Gastrocnemius medialis (tissue), 4 donors: ENCODE measurements at regions not wholly inside any gene's neighbourhood (a gene's known extent, or its start where the extent isn't known, plus 50 kb on each side); places are given as distances from the start of the nearest gene placed in this dataset.

Experiments
- ATAC-seq, 2 donors: fragments of 150-250 bp; one replicate each; pipeline ENCODE4 v1.9.1; 2016
- DNase-seq, 2 donors: peaks; one replicate each; pipeline ENCODE4 v3.0.0-alpha.2; 2019
- H3K27ac ChIP-seq, 4 donors: fragments of 200-600 bp; sonication (generic); 1 replicate in 1 of 4; 2 replicates in 3 of 4; pipeline ENCODE4 v1.5.1; 2016 to 2018; ENCODE audit warnings: mild to moderate bottlenecking in 2 of 4, moderate library complexity in 1 of 4
- H3K27me3 ChIP-seq, 3 donors: fragments of 200-600 bp; sonication (generic) in 2 of 3; 1 replicate in 1 of 3; 2 replicates in 2 of 3; pipeline versions ENCODE4 v1.5.1 to v1.6.0; 2016 to 2019; ENCODE audit warnings: mild to moderate bottlenecking in 1 of 3, moderate library complexity in 1 of 3
- H3K36me3 ChIP-seq, 2 donors: fragments of 200-600 bp; sonication (generic) in 1 of 2; one replicate each; pipeline ENCODE4 v1.5.1; 2017 to 2018
- H3K4me1 ChIP-seq, 2 donors: fragments of 200-600 bp; sonication (generic) in 1 of 2; one replicate each; pipeline ENCODE4 v1.5.1; 2016 to 2017; ENCODE audit warnings: mild to moderate bottlenecking in 2 of 2
- H3K4me3 ChIP-seq, 4 donors: fragments of 200-600 bp; sonication (generic) in 3 of 4; 1 replicate in 1 of 4; 2 replicates in 3 of 4; pipeline ENCODE4 v1.5.1; 2016 to 2019; ENCODE audit warnings: mild to moderate bottlenecking in 2 of 4
- H3K9me3 ChIP-seq, 3 donors: fragments of 200-600 bp; sonication (generic) in 2 of 3; 1 replicate in 1 of 3; 2 replicates in 2 of 3; pipeline ENCODE4 v1.5.1; 2016 to 2019
- POLR2A ChIP-seq, 2 donors: fragments of 450-650 bp; IDR thresholded peaks; one replicate each; pipeline ENCODE4 v1.6.1; 2017; ENCODE audit warnings: antibody characterized with exemption in 2 of 2, mild to moderate bottlenecking in 2 of 2, moderate library complexity in 2 of 2
- in situ Hi-C, 4 donors: fragments of 200-750 bp; cut with MboI; loops; one replicate each; pipeline versions ENCODE4 v1.15.0 to v1.8.0; 2017; ENCODE audit warnings: low sequenced_read_pairs in 4 of 4
- intact Hi-C: fragments of 100-400 bp; cut with DNase I; formaldehyde crosslinking; loops from one replicate; pipeline ENCODE4 v1.15.1; 2023; ENCODE audit warnings: low total_unique reads
- TF ChIP-seq, protein P1 (sequence below), 5 experiments: fragments of 450-650 bp in 3 of 5; fragments of 200-600 bp in 2 of 5; sonication (generic) in 2 of 5; IDR thresholded peaks in 4 of 5; conservative IDR thresholded peaks in 1 of 5; 1 replicate in 4 of 5; 2 replicates in 1 of 5; pipeline ENCODE4 v1.5.1; 2016 to 2019; ENCODE audit warnings: antibody characterized with exemption in 5 of 5, mild to moderate bottlenecking in 3 of 5, moderate library complexity in 3 of 5

DNA sequence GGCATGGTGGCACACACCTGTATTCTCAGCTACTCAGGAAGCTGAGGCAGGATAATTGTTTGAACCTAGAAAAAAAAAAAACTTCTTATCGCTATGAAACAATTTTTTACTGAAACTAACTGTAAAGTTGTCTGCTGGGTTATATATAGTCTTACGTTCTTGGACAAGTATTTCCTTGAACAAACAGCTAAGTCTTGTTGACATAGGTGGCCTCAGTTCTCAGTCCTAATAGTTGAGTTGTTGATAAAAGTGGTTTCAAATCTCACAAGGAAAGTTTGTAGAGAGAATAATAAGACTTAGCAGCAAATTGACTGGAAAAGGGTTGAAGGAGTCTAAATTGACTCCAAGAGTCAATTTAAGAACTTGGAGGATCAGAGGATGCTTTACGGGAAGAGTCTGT lies 166.5 kb upstream of the KCNJ3 start:
- no peaks in the 10 kb centered on the region for H3K4me1 ChIP-seq
- no peak for TF ChIP-seq POLR2A (IDR thresholded peaks at IDR 0.05)
- TF ChIP-seq, protein P1, sequence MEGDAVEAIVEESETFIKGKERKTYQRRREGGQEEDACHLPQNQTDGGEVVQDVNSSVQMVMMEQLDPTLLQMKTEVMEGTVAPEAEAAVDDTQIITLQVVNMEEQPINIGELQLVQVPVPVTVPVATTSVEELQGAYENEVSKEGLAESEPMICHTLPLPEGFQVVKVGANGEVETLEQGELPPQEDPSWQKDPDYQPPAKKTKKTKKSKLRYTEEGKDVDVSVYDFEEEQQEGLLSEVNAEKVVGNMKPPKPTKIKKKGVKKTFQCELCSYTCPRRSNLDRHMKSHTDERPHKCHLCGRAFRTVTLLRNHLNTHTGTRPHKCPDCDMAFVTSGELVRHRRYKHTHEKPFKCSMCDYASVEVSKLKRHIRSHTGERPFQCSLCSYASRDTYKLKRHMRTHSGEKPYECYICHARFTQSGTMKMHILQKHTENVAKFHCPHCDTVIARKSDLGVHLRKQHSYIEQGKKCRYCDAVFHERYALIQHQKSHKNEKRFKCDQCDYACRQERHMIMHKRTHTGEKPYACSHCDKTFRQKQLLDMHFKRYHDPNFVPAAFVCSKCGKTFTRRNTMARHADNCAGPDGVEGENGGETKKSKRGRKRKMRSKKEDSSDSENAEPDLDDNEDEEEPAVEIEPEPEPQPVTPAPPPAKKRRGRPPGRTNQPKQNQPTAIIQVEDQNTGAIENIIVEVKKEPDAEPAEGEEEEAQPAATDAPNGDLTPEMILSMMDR (IDR thresholded peaks at IDR 0.05 in 4 of 5, conservative IDR thresholded peaks at IDR 0.05 in 1 of 5), result no peak
- no peaks in the 10 kb centered on the region for H3K9me3 ChIP-seq
- intact Hi-C loops, result no loop called here
- H3K36me3 ChIP-seq, result no peaks in the 10 kb centered on the region
- H3K4me3 ChIP-seq, result no peak overlapping the region
- in situ Hi-C loops, result no loop called here
- H3K27ac ChIP-seq, result no peak overlapping the region
- no peaks in the 10 kb centered on the region for H3K27me3 ChIP-seq
- no peak for DNase-seq
- no peak for ATAC-seq

DNA sequence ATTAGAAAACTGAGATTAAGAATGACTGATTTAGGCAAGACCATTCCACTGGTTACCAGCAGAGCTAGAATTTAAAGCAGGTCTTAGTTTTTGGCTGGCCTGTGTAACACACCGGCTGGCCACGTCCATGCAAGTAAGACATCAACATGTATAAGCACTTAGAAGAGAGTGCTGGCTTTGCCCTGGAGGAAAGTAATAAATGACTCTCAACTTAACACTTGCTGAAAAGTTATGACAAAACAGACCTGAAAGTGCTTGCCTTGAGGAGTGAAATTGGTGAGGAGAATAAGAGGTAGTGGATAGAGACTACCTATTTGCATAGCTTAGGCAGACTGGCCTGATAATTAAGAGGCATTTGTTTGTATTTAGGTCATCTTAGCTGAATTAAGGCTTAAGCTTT lies 165.7 kb upstream of the KCNJ3 start:
- no peak for TF ChIP-seq POLR2A (IDR thresholded peaks at IDR 0.05)
- TF ChIP-seq, protein P1 (IDR thresholded peaks at IDR 0.05 in 4 of 5, conservative IDR thresholded peaks at IDR 0.05 in 1 of 5), result no peak
- in situ Hi-C loops, result no loop called here

DNA sequence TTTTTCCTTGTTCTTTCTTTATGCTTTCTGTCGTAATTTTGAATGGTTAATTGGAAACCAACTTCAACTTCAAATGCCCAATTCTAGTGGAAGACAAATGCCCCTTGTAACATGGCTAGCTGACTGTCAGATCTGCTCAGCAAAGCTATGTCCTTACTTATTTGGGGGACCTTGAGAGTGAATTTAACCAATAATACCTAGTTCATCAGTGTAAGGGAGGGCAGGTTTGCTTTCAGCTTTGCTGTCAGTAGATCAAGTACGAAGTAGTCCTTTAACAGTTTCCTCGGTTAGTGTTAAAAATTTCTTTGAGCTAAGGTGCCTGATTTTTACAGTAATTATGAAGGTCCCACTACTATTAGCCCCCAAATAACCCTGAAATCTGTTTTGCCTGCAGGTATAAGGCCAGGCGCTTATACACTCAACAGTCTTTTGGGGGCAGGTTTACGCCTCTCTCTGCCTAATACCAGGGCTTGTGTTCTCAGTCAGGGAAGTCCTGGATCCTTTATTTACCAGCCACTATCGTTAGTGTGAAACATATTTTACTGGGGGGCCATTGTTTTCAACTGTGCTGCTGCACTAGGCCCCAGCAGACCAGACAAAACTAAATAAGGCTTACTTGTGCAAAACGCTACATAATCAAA lies 165.1 kb upstream of the KCNJ3 start:
- TF ChIP-seq POLR2A (IDR thresholded peaks at IDR 0.05), result no peak
- TF ChIP-seq, protein P1 (IDR thresholded peaks at IDR 0.05 in 4 of 5, conservative IDR thresholded peaks at IDR 0.05 in 1 of 5), result no peak
- H3K36me3 ChIP-seq, result no peaks in the 10 kb centered on the region
- no peak overlapping the region for H3K4me3 ChIP-seq
- no peak overlapping the region for H3K27ac ChIP-seq
- H3K27me3 ChIP-seq, result no peaks in the 10 kb centered on the region
- H3K4me1 ChIP-seq, result no peaks in the 10 kb centered on the region
- in situ Hi-C loops, result no loop called here
- DNase-seq, result no peak
- H3K9me3 ChIP-seq, result no peaks in the 10 kb centered on the region
- ATAC-seq, result no peak
- intact Hi-C loops, result no loop called here

More for the DNA sequence above, 165.7 kb upstream of the KCNJ3 start:
- Histone ChIP-seq H3K4me3 (no peak overlapping the region), H3K27ac (no peak overlapping the region), H3K36me3 (no peaks in the 10 kb centered on the region), H3K4me1 (no peaks in the 10 kb centered on the region), H3K27me3 (no peaks in the 10 kb centered on the region), H3K9me3 (no peaks in the 10 kb centered on the region)
- DNase-seq, result no peak
- no peak for ATAC-seq
- intact Hi-C loops, result no loop called here

DNA sequence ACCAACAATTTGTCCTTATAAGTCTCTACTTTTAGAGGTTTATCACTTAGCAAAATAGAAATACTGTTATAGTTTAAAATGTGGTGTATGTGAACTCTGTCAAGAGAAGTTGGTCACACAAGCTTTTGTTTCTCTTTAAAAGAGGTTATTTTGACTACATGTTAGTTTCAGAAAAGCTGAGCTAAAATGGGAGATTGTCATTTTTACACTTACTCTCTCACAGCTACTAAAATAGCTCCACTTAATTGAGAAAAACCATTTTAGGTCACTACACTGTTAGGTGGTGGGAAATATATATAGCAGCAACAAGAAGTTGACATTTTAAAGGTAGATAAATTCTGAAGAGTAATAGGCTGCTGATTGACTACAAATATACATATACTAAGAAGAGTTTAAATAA lies 161.5 kb upstream of the KCNJ3 start:
- H3K36me3 ChIP-seq, result no peaks in the 10 kb centered on the region
- H3K9me3 ChIP-seq, result no peaks in the 10 kb centered on the region
- intact Hi-C loops (no loop called here), in situ Hi-C loops (no loop called here)
- H3K4me1 ChIP-seq, result no peaks in the 10 kb centered on the region
- H3K27ac ChIP-seq, result no peak overlapping the region
- no peak for ATAC-seq
- DNase-seq, result no peak
- TF ChIP-seq, protein P1 (IDR thresholded peaks at IDR 0.05 in 4 of 5, conservative IDR thresholded peaks at IDR 0.05 in 1 of 5), result no peak
- TF ChIP-seq POLR2A (IDR thresholded peaks at IDR 0.05), result no peak
- no peak overlapping the region for H3K4me3 ChIP-seq
- H3K27me3 ChIP-seq, result no peaks in the 10 kb centered on the region
